ENCODE measurements at regions not wholly inside any gene's neighbourhood (a gene's known extent, or its start where the extent isn't known, plus 50 kb on each side); places are given as distances from the start of the nearest gene placed in this dataset.
A peak's percentile ranks its signal among the peaks of the same experiment; 100 is the strongest.

- peak; percentile 44 for DNase-seq
Observed at GRCh38 chr11:31887180-31887579, 76.1 kb upstream of the PAX6 start.

- no peak for DNase-seq
Observed at GRCh38 chr11:31884080-31884479, 73.0 kb upstream of the PAX6 start.

GRCh38 chr11:31883435-31883834 lies 72.3 kb upstream of the PAX6 start:
- no peak for DNase-seq

- DNase-seq = no peak
Observed at GRCh38 chr11:31882951-31883392, 71.8 kb upstream of the PAX6 start.

- no peak for DNase-seq
Observed at GRCh38 chr11:31881825-31882224, 70.7 kb upstream of the PAX6 start.

GRCh38 chr11:31879681-31880080 lies 68.6 kb upstream of the PAX6 start:
- no peak for DNase-seq

- DNase-seq = no peak
Observed at GRCh38 chr11:31877863-31878262, 66.7 kb upstream of the PAX6 start.

- DNase-seq = no peak
Observed at GRCh38 chr11:31877083-31877482, 66.0 kb upstream of the PAX6 start.

- no peak for DNase-seq
Observed at GRCh38 chr11:31875866-31876560, 64.9 kb upstream of the PAX6 start.

- DNase-seq = no peak
Observed at GRCh38 chr11:31874631-31875191, 63.6 kb upstream of the PAX6 start.

GRCh38 chr11:31873124-31873523 lies 62.0 kb upstream of the PAX6 start:
- DNase-seq = no peak

- DNase-seq = no peak
Observed at GRCh38 chr11:31872076-31872443, 60.9 kb upstream of the PAX6 start.

GRCh38 chr11:31871310-31872075 lies 60.4 kb upstream of the PAX6 start:
- DNase-seq = no peak

GRCh38 chr11:31870609-31871309 lies 59.6 kb upstream of the PAX6 start:
- peak; percentile 31 for DNase-seq

GRCh38 chr11:31869986-31870385 lies 58.9 kb upstream of the PAX6 start:
- no peak for DNase-seq

- no peak for DNase-seq
Observed at GRCh38 chr11:31865606-31866300, 54.6 kb upstream of the PAX6 start.

- DNase-seq = no peak
Observed at GRCh38 chr11:31863170-31863832, 52.2 kb upstream of the PAX6 start.

- DNase-seq = no peak
Observed at GRCh38 chr11:31861011-31861410, 49.9 kb upstream of the PAX6 start.

Measured in stimulated activated CD8-positive, alpha-beta memory T cell treated with anti-CD3 and anti-CD28 coated beads, Interleukin-4, amount 100 ng/mL, for 48 hours (primary cell).